ENCODE measurements at regions not wholly inside any gene's neighbourhood (a gene's known extent, or its start where the extent isn't known, plus 50 kb on each side); places are given as distances from the start of the nearest gene placed in this dataset.

DNA sequence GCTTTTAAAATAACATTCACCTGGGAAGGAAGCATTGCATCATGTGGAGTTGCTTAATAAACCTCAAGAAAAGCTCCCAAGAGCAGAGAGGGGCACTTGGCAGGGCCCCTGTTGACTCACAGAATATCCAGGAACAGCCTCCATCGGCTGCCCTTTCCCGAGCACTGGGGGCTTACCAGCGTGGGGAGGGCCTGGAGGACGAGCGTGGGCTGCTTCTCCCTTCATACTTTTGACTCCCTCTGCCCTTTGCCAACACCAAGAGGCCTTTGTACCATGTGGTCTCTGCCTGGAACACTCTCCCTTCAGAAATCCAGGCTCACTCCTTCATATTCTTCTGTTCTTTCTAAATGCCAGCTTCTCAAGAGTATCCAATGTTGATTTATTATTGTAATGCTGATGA lies 492.1 kb upstream of the TMEM132C start:
- no peak for TF ChIP-seq YY1 (IDR thresholded peaks at IDR 0.05; ENCODE audit: low read depth, low read length)
- TF ChIP-seq PML (IDR thresholded peaks at IDR 0.05; ENCODE audit: low read length), result no peak
- TF ChIP-seq POLR2A (IDR thresholded peaks at IDR 0.05; ENCODE audit: low read depth, low read length), result no peak
- TF ChIP-seq MTA3 (IDR thresholded peaks at IDR 0.05; ENCODE audit: borderline replicate concordance, low read length), result no peak
